NK-92 treated with Interleukin-12 subunit alpha and Interleukin-12 subunit beta, amount 100 ng/mL, for 24 hours (cell line): ENCODE measurements at regions not wholly inside any gene's neighbourhood (a gene's known extent, or its start where the extent isn't known, plus 50 kb on each side); places are given as distances from the start of the nearest gene placed in this dataset.
"Not testable (repeated sequence)": the region's sequence is repeated elsewhere in the genome, so short reads cannot be mapped to it uniquely, and the experiment has no call there.

ENCODE experiments used
- DNase-seq: peaks from one replicate; lab custom pipeline; 2025; lab: John Stamatoyannopoulos, UW

DNA sequence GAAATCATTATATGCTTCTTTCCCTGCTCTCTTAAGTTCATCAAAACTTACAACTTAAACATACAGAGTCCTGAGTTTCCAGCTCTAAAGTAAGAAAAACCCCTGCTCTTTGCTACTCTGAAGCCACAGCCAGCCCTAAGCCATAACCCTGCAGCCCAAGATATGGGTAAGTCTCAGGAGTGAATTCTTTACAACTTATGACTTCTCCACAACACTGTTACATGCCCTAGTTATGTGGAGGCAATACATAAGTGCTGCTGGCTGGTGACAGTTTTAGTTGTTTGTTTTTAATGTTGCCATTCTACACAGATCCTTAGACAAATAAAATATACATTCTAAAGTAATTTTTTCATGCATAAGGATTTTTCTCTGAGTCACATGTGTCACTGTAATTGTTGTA lies 100.2 kb downstream of the FBXO8 start:
- DNase-seq, result no peak

DNA sequence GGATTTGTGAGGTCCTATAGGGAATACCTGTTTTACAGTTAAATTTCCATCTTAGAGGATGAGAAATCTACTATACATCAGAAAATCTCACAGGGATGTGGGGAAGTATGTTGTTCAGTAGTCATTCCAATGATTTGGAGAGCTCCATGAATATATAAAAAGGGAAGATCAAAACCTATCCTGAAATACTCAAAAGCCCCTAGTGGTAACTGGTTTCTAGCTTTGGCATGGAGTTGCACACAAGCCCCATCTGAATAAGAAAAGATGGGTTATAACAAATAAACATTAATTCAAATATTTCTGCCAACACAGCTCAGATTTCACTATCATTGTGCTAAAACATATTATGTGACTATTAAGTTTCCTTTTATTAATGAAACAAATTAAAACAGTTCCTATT lies 101.6 kb downstream of the FBXO8 start:
- no peak for DNase-seq

DNA sequence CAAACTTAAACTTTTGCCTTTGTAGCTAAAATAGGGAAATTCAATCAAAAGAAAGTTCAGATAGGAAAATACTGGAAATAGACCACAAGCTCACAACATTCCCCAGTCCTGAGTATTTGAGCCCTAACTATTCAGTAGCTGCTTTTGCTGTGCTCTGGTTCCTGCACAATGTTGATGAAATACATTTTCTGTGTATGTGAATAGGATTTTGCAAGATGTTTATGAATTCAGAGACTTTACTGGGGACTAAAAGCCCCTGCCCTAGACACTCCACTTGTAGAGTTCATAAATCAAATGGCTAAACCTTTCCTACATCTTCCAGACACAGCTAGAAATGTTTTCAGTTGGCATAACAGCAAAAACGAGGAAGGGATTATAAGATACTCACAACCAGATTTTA lies 105.9 kb downstream of the FBXO8 start:
- DNase-seq, result no peak

DNA sequence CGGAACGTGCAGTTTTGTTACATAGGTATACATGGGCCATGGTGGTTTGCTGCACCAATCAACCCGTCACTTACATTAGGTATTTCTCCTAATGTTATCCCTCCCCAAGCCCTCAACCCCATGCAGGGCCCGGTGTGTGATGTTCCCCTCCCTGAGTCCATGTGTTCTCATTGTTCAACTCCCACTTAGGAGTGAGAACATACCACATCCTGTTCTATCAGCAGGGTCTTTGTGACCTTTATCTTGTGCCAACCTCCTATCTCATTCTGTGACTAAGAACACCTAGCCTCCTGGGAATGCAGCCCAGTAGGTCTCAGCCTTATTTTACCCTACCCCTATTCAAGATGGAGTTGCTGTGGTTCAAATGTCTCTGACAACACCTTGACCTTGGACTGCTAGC lies 107.6 kb downstream of the FBXO8 start:
- not testable (repeated sequence) for DNase-seq

DNA sequence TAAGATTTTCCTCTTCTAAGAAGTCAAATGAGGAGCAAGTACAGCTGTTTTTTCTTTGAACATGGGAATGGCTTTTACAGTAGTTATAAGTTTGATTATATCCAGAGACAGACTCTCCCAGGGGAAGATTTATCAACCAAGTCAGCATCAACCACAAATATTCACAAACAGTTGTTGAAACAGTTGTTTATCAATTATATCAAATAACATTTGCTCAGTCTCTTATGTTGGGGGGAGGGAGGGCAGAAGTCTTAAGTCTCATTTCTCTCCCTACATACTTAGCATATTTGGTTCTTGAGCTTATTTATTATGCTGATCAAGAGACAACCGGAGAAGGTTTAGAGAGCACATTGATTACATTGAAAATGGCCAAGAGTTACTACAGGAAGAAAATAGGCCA lies 110.1 kb downstream of the FBXO8 start:
- DNase-seq, result no peak

DNA sequence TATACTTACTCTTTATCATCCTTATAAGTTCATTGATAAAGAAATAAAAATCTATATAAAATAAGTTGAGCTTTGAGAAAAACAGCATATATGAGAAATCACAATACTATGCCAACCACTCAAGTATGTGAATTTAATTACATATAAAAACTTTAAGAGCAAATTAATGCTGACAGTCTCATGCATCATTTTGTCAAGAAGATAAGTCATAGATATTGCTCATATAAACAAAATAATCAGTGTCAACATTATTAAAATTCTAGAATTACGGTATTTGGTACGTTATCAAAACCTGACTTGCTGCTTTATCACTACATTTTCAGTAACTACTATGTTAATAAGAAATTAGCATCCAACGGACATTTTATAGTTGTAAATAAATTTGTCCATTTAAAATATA lies 111.2 kb downstream of the FBXO8 start:
- no peak for DNase-seq

DNA sequence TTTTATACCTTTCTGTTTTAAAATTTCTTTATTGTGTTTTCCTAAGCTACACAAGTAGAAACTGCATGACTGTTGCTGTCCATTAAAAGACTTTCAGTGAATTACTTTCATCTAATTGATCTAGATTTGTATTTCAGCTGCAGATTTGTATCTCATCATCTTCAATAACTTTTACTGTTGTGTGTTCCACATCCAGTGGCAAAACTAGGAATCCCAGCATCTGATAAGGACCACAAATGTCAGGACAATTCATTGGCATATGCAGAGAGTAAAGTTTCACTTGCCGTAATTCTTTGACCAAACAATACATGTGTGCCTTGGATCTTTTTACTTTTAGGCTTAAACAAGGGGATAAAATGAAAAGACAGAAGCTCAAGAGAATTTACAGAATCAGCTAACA lies 112.6 kb downstream of the FBXO8 start:
- no peak for DNase-seq

DNA sequence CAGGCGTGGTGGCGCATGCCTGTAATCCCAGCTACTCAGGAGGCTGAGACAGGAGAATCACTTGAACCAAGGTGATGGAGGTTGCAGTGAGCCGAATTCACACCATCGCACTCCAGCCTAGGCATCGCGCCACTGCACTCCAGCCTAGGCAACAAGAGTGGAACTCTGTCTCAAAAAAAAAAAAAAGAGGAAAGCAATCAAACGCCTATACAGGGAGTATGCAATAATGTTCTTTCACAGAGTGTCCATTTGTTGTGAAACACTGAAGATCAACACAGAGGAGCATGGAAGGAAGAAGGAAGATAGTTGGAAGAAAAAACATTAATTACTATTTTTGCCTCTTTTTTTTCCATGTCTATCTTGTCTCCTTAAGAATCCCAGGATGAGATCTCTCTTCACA lies 113.4 kb downstream of the FBXO8 start:
- DNase-seq, result no peak

DNA sequence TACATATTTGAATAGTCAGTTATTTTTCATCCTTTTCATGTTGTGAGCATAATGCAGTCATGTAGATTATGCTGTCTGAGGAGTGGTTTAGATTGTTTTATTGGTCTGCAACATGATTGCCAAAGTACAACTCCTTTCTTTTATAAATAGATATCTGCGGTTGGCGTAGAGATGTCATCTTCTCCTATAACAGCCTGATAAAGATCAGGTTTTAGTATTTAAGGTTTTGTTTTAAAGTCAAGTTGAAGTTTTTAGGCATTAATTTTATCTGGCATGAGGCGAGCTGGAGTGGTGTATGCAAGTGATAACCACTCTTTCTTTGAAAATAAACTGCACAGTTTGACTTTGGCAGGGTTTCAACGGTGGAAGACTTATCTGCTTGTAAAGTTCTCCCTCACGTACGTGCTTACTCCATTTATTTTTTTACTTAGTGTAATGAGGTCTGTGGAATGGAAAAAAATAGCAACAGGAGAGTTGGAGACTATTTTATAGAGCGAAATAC lies 126.3 kb downstream of the FBXO8 start:
- DNase-seq, result no peak

DNA sequence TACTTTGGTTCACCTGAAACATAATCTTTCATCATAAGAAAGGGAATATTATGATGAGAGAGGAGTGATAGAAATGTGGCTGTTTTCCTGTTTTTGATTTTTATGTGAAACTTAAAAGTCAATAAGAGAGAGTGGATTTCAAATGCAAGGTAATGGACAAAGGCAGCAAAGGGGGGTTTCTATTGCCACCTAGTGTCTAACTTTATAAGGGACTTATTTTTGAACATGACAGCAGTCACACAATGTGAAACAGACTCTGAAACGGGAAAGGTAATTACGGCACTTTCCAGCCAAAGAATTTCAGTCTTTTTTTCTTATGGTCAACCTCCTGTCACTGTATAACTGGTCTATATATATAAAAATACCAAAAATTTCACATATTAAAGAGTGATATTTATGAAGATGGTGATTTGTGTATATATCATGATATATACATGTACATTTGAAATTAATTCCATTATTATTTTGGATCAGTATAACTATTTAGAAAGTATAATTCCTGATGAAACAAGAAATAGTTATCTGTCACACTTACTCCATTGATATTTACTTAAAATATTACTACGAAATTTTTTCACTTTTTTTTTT lies 127.1 kb downstream of the FBXO8 start:
- DNase-seq, result no peak

DNA sequence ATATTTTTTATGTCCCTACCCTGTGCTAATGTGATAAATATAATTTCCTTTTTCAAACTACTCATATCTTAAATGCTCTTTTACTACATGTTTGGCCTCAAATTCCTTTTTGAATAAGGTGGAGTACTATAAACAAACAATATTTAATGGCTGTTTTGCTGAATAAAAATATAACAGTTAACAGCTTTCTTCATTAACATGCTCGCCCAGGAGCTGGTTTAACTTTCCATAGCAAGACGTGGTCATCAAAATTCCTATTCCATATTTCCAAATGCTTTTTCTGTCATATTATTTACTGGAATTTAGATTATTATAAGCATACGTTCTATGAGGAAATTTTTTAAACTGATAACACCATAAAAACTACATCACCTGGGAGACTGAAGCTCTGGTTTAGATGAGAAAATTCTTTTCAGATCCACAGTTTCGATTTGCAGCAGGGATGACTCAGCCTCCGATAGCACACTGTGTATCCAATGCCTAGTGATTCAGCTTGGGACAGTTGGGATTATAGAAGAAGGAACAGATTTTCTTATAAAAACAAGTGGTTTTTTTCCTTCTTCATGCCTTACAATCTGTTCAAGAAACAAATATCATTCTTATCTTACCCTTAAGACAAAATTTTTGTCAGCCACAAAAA lies 129.1 kb downstream of the FBXO8 start:
- no peak for DNase-seq

DNA sequence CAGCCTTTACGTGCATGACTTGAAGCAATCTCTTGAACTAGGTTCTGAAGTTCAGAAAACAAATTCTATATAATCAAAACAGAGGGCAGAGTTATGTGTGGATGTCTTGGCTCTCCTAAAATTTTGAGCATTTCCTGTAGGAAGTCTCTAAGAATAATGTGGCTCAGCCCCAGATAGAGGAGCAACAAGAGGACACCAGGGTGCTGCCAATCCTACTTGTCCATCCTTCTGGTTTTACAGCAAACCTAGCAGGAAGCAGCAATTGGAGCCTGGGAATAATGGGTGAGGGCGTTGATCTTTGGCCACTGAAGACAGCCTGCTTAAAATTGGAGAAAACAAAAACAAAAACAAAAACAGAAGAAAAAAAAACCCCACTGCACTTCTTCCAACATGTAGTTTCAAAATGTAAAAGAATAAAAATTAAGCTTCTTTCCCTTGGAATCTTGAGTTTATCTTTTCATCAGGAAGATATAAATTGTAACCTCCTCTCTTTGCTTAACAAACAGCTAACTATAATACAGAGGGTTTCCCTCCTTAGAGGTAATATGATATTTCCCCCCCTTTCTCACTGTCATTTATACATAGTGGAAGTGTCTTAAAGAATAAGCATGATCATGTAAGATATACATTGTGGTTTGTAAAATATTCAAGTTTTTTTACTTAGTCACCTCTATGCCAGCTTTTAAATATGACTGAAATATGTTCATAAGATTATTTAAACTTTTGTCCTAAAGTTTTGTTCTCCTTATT lies 130.6 kb downstream of the FBXO8 start:
- no peak for DNase-seq

DNA sequence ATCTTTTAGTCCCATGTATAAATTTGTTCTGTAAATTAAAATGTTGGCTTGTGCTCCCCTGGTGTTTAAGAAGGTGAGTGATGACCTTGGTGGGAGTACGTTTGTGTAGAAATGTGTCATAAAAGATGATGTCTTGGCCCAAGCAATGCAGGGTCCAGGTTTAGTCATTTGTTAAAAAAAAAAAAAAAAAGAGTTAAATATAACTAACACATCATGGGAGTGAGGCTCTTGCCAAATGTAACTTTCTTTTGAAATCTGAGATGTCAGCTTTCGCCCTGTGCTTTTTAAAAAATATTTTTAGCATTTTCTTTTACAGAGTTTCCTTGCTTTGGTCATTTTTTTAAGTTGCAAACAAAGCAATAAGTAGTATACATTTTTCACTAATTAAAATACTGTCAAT lies 135.6 kb downstream of the FBXO8 start:
- no peak for DNase-seq

DNA sequence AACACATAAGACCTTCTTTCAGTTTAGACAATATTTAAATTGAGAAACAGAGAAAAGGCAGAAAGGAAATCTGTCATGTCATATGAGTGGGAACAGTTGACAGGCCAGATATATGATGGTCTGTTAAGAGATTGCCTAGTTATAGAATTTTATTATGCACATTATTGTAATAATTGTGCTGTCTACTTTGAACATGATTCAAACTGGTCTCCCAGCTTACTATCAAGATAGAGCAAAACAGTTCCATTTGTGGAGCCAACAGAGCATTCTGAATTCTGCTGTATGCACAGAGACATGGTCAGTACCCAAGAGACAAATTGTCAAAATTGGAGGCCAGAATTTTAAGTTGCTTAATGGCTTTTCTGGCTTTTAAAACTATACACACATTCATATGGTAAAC lies 139.4 kb downstream of the FBXO8 start:
- DNase-seq, result no peak

DNA sequence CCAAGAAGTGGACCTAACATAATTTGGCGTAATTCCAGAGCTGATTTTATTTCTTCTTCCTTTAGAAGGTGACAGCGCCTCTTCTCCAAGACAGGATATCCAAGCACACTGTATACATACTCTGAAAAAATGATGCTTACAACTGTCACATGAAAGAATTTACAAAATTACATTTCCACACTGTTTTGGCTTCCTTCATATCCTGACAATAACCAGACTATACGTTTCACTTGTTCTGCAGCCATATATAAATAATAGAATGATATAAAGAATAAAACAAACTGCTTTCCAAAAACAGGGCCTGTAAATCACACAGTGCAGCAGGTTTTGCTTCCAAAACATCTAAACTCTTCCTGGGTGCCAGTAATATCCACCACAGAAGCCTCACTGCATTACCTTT lies 141.6 kb downstream of the FBXO8 start:
- DNase-seq, result no peak

DNA sequence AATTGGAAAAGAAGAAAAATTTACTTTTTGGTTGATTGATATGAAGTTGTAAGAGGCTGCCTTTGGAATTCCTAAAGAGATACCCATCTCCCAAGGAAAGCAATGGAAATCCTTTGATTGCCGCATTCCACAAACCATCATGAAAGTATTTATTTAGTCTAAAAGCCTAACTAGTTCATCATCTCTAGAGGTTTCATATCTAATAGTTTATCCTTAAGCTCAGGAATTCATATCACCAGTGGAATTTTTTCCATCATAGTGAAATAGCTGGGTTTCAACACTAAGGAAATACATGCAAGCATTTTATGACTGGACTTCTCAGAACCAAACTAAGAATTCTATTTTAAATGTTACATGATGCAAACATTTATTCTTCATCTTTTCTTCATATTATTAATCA lies 144.9 kb downstream of the FBXO8 start:
- no peak for DNase-seq

DNA sequence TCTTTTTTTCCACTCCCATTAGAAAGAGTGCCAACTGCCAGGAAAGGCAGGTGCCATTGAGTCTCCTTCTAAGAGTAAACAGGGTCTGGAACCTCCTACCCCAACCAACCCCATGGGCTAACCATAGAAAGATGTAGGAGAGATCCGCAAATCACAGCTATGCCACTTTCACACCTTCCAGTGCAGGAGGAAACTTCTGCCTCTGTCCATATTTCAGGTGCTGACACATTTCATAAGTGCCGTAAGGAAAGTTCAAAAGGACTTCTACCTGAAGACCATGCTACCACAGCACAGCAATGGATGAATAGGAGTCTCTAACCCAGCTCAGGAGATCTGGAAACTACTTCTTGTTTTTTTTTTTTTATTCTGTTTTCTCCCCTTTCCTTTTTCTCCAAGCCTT lies 145.8 kb downstream of the FBXO8 start:
- no peak for DNase-seq

DNA sequence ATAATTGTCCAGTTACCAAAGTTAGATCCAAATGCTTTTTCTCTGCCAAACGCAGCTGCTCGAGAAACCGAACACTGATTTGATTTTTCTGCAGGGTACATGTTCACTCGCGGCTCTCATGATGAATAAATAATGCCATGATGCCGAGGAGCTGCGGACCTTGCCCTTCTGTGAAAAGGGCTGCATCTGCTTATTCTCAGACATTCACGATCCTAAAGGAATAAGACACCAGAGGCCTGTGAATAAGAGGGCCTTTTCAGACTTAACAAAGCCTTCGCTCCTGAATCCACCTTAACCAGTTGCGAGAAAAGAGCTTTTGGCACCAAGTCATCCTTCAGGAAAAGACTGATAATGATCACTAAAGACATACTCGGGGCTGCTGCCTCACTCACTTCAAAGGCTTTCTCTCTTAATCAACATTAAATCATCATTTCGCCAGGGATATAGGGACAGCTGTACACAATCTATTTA lies 147.5 kb downstream of the FBXO8 start:
- DNase-seq, result no peak

DNA sequence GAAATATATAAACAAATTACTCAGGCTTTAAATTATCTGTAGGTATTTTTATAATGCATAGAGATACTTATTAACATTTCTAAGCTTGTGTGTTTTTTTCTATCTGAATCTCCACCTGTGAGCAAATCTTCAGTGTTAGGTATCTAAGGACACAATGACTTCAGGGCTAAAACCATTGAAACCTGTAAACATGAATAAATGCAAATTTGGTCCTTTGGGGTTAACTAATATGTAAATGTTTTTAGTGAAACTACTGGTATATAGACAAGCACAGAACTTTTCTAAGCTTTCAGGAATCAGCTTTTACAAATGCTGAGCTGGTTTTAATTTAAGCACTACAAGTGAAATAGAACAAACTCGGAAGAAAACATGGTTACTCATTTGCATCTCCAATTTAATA lies 147.9 kb downstream of the FBXO8 start:
- no peak for DNase-seq

DNA sequence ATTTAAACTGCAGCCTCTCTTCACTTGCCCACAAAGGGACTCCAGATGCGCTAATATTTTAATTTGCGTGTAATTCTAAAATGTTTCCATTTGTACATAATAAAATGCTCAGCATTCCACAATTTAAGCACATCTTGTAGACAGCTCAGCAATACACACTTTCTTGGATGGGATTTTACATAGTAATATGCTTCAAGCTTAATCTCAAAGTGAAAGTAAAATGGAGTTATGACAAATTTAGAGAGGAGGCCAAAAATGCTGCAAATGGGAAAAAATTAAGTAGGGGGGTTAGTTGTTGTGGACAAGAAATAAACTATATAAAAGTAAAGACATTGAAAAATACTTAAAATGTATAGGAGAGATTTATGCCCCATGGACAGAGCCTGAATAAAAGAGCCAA lies 149.1 kb downstream of the FBXO8 start:
- DNase-seq, result no peak

DNA sequence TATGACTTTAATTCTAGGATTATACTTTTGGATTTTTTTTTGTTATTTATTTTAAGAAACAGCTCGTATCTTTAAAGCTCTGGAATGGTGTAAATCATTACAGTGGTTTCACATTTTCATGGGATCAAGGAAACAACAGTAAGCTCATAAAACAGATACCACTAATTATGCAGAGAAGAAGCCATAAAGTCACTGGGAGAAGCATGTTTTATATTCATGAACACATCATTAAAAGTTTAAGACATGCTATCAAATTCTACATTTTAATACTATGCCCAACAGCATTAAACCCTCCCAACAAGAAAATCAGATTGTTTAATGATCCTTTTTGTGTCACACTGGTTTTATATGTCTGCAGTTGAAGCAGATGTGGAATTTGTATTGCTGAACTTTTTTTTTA lies 149.9 kb downstream of the FBXO8 start:
- DNase-seq, result no peak

DNA sequence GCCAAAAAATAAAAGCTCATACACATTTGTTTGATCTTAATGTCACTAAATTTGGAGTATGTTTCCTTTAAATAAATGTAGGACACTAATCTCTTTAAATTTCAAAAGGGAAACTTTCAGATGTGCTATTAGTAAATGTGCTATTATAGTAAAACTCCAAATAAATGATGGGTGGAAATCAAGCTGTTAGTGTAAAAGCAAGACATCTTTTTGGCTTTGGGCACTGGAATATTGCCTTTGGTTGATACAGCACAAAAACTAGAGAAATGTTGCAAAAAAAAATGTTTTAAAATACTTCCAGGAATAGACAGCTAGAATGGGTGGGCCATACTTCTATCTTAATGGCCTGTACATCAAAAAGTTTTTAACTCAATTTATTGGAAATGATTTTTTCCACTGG lies 151.6 kb downstream of the FBXO8 start:
- DNase-seq, result no peak

DNA sequence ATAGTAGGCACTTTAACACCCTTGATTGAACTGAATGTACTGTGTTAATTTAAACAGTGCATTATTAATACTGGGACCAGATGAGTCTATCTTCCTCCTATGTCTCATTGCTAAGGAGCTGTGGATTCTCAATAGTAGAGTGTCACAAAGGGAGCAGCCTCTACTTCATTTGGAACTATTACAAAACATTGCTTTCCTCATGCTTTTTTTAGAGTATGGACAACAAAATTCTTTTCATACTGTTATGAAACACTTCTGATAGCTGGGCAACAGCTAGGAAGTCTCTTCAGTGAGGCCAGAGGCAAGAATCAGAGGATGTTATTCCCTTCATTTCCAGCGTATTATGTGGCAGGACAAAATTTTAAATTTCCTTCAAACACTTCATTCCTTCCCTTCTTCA lies 160.8 kb downstream of the FBXO8 start:
- no peak for DNase-seq
